Aorta (tissue), 5 donors: ENCODE measurements at regions not wholly inside any gene's neighbourhood (a gene's known extent, or its start where the extent isn't known, plus 50 kb on each side); places are given as distances from the start of the nearest gene placed in this dataset.

Source experiments
- ATAC-seq: fragments of 200-7000 bp; cut with Tn5 transposase; one replicate; pipeline ENCODE4 v1.9.1; 2022; ENCODE audit warnings: moderate library complexity; ENCODE audit not compliant: low FRiP score
- DNase-seq, 2 donors: peaks; one replicate each; pipeline ENCODE4 v3.0.0-alpha.2; 2020
- H3K27ac ChIP-seq, 2 donors: one replicate each; pipeline ENCODE4 v1.5.1; 2013; ENCODE audit warnings: low read length in 2 of 2, mild to moderate bottlenecking in 2 of 2, moderate library complexity in 2 of 2, control low read depth in 1 of 2, inconsistent platforms in 1 of 2, low read depth in 1 of 2
- H3K27me3 ChIP-seq, 2 donors: one replicate each; pipeline ENCODE4 v1.6.1; 2013; ENCODE audit warnings: control low read depth in 1 of 2, low read length in 1 of 2, mild to moderate bottlenecking in 1 of 2, moderate library complexity in 1 of 2; ENCODE audit not compliant: insufficient read depth in 2 of 2, control insufficient read depth in 1 of 2
- H3K36me3 ChIP-seq, 2 donors: one replicate each; pipeline ENCODE4 v1.6.1; 2013; ENCODE audit warnings: control low read depth in 1 of 2, low read length in 1 of 2, mild to moderate bottlenecking in 1 of 2; ENCODE audit not compliant: insufficient read depth in 2 of 2, control insufficient read depth in 1 of 2
- H3K4me1 ChIP-seq, 2 donors: one replicate each; pipeline ENCODE4 v1.6.1; 2013; ENCODE audit warnings: low read length in 2 of 2, control low read depth in 1 of 2, mild to moderate bottlenecking in 1 of 2, moderate library complexity in 1 of 2; ENCODE audit not compliant: insufficient read depth in 2 of 2, control insufficient read depth in 1 of 2
- H3K4me3 ChIP-seq, 2 donors: one replicate each; pipeline ENCODE4 v1.5.1; 2013; ENCODE audit warnings: low read length in 2 of 2, control low read depth in 1 of 2, mild to moderate bottlenecking in 1 of 2
- H3K9me3 ChIP-seq: one replicate; pipeline ENCODE4 v1.6.1; 2013; ENCODE audit warnings: mild to moderate bottlenecking, low read length; ENCODE audit not compliant: control insufficient read depth
- WGBS, 2 donors: extraction: QIAGEN DNeasy Blood & Tissue Kit; methylation state at CpG; one replicate each; pipeline ENCODE4 v1.1.7; 2013; 5-methylcytosine and 5-hydroxymethylcytosine counted together
- intact Hi-C, 2 donors: fragments of 100-400 bp; cut with DNase I; formaldehyde crosslinking; loops; one replicate each; pipeline versions ENCODE4 v1.14.2 to v1.15.0; 2022
- donor health status: healthy with polysubstance abuse.
- donor health status: Bipolar disorder and iron deficiency.
- donor health status: DM: no; HTN: no; CAD: no.
- donor health status: DM: no; HTN: no; CAD: no.
- donor health status: DM: yes; HTN: yes; CAD: no.

- Histone ChIP-seq H3K9me3 (no peaks in the 10 kb centered on the region), H3K4me1 (no peaks in the 10 kb centered on the region), H3K27me3 (no peaks in the 10 kb centered on the region), H3K4me3 (no peak overlapping the region), H3K27ac (no peak overlapping the region), H3K36me3 (no peaks in the 10 kb centered on the region)
- WGBS, 2 donors, result 91 to 97% methylated on average over 4 of the region's 4 CpGs
- ATAC-seq (no peak), DNase-seq (no peak)
- intact Hi-C loops, result no loop called here
These were observed 807.8 kb upstream of the CHAC2 start for GRCh38 chr2:52959801-52960200.

- H3K27me3 ChIP-seq, result no peaks in the 10 kb centered on the region
- WGBS, 2 donors, result 88 to 95% methylated on average over 1 of the region's 1 CpG
- no peaks in the 10 kb centered on the region for H3K36me3 ChIP-seq
- no peak overlapping the region for H3K4me3 ChIP-seq
- ATAC-seq (no peak), DNase-seq (no peak)
- intact Hi-C loops, result no loop called here
- no peaks in the 10 kb centered on the region for H3K9me3 ChIP-seq
- H3K4me1 ChIP-seq, result no peaks in the 10 kb centered on the region
- no peak overlapping the region for H3K27ac ChIP-seq
These were observed 810.8 kb upstream of the CHAC2 start for GRCh38 chr2:52956766-52957165.

GRCh38 chr2:52956118-52956517, 811.5 kb upstream of the CHAC2 start:
- ATAC-seq, result no peak
- 90 to 93% methylated on average over 4 of the region's 4 CpGs for WGBS, 2 donors
- intact Hi-C loops, result no loop called here

GRCh38 chr2:52955079-52955478, 812.5 kb upstream of the CHAC2 start:
- Histone ChIP-seq H3K4me3 (no peak overlapping the region), H3K27ac (no peak overlapping the region), H3K4me1 (no peaks in the 10 kb centered on the region), H3K36me3 (no peaks in the 10 kb centered on the region), H3K27me3 (no peaks in the 10 kb centered on the region), H3K9me3 (peaks cover under 1% of the 10 kb centered on the region)
- WGBS, 2 donors, result 39 to 40% methylated on average over 5 of the region's 5 CpGs
- intact Hi-C loops, result no loop called here
- no peak for ATAC-seq
- no peak for DNase-seq

More at GRCh38 chr2:52956118-52956517, 811.5 kb upstream of the CHAC2 start:
- H3K4me1 ChIP-seq, result no peaks in the 10 kb centered on the region
- H3K9me3 ChIP-seq, result no peaks in the 10 kb centered on the region
- H3K36me3 ChIP-seq, result no peaks in the 10 kb centered on the region
- no peak overlapping the region for H3K27ac ChIP-seq
- H3K4me3 ChIP-seq, result no peak overlapping the region
- H3K27me3 ChIP-seq, result no peaks in the 10 kb centered on the region
- DNase-seq, result no peak

- Histone ChIP-seq H3K27ac (no peak overlapping the region), H3K9me3 (no peaks in the 10 kb centered on the region), H3K4me3 (no peak overlapping the region), H3K27me3 (no peaks in the 10 kb centered on the region), H3K4me1 (no peaks in the 10 kb centered on the region), H3K36me3 (no peaks in the 10 kb centered on the region)
- no peak for DNase-seq
- ATAC-seq, result no peak
- 93 to 97% methylated on average over 2 of the region's 2 CpGs for WGBS, 2 donors
- intact Hi-C loops, result no loop called here
These were observed 827.5 kb upstream of the CHAC2 start for GRCh38 chr2:52940101-52940500.

GRCh38 chr2:52939250-52939649, 828.4 kb upstream of the CHAC2 start:
- Histone ChIP-seq H3K27me3 (no peaks in the 10 kb centered on the region), H3K36me3 (no peaks in the 10 kb centered on the region), H3K27ac (no peak overlapping the region), H3K9me3 (no peaks in the 10 kb centered on the region), H3K4me3 (no peak overlapping the region), H3K4me1 (no peaks in the 10 kb centered on the region)
- WGBS, 2 donors, result 93% methylated on average over 2 of the region's 2 CpGs
- ATAC-seq (no peak), DNase-seq (no peak)
- intact Hi-C loops, result no loop called here

GRCh38 chr2:52936029-52936428, 831.6 kb upstream of the CHAC2 start:
- no peaks in the 10 kb centered on the region for H3K36me3 ChIP-seq
- intact Hi-C loops, result no loop called here
- H3K4me1 ChIP-seq, result peaks cover 0 to 3% of the 10 kb centered on the region in 2 donors
- ATAC-seq (no peak), DNase-seq (no peak)
- H3K27ac ChIP-seq, result no peak overlapping the region
- no peak overlapping the region for H3K4me3 ChIP-seq
- no peaks in the 10 kb centered on the region for H3K27me3 ChIP-seq
- no peaks in the 10 kb centered on the region for H3K9me3 ChIP-seq
- WGBS, 2 donors, result 93% methylated on average over 4 of the region's 4 CpGs

GRCh38 chr2:52934920-52935640, 832.5 kb upstream of the CHAC2 start:
- intact Hi-C loops, result no loop called here
- 19 to 22% methylated on average over 3 of the region's 3 CpGs for WGBS, 2 donors
- Histone ChIP-seq H3K4me3 (no peak overlapping the region), H3K36me3 (no peaks in the 10 kb centered on the region), H3K27ac (no peak overlapping the region), H3K4me1 (peaks cover 0 to 3% of the 10 kb centered on the region in 2 donors), H3K9me3 (no peaks in the 10 kb centered on the region), H3K27me3 (no peaks in the 10 kb centered on the region)
- DNase-seq (no peak), ATAC-seq (no peak)

GRCh38 chr2:52934323-52934898, 833.2 kb upstream of the CHAC2 start:
- Histone ChIP-seq H3K27ac (no peak overlapping the region), H3K9me3 (no peaks in the 10 kb centered on the region), H3K4me3 (no peak overlapping the region), H3K36me3 (no peaks in the 10 kb centered on the region), H3K27me3 (no peaks in the 10 kb centered on the region), H3K4me1 (peaks cover 0 to 3% of the 10 kb centered on the region in 2 donors)
- intact Hi-C loops, result no loop called here
- 3 to 6% methylated on average over 3 of the region's 3 CpGs for WGBS, 2 donors
- DNase-seq (no peak), ATAC-seq (peak; percentile 75)
